DOHH2 (cell line): ENCODE measurements at regions not wholly inside any gene's neighbourhood (a gene's known extent, or its start where the extent isn't known, plus 50 kb on each side); places are given as distances from the start of the nearest gene placed in this dataset.

Source experiments
- H3F3A ChIP-seq: fragments of 200-600 bp; sonication (generic), shearing (Covaris generic); 2 replicates; pipeline ENCODE4 v1.6.0; 2016; ENCODE audit warnings: antibody characterized with exemption, mild to moderate bottlenecking; ENCODE audit not compliant: control insufficient read depth, insufficient read depth
- H3K27ac ChIP-seq: fragments of 200-600 bp; sonication (generic); 2 replicates; pipeline ENCODE4 v1.5.1; 2014; ENCODE audit warnings: low read depth, mild to moderate bottlenecking, low read length, moderate library complexity
- H3K27me3 ChIP-seq: fragments of 200-600 bp; sonication (generic); 2 replicates; pipeline ENCODE4 v1.6.1; 2014; ENCODE audit warnings: mild to moderate bottlenecking, low read length, mixed read lengths; ENCODE audit not compliant: control insufficient read depth
- H3K36me3 ChIP-seq: fragments of 200-600 bp; sonication (generic); 2 replicates; pipeline ENCODE4 v1.6.1; 2014; ENCODE audit warnings: mild to moderate bottlenecking, low read length, moderate library complexity, mixed read lengths; ENCODE audit not compliant: control insufficient read depth
- H3K4me1 ChIP-seq: fragments of 200-600 bp; sonication (generic); 2 replicates; pipeline ENCODE4 v1.6.1; 2014; ENCODE audit warnings: mild to moderate bottlenecking, low read length, mixed read lengths; ENCODE audit not compliant: control insufficient read depth
- H3K4me2 ChIP-seq: fragments of 200-600 bp; sonication (generic); 2 replicates; pipeline ENCODE4 v1.6.0; 2014; ENCODE audit warnings: mild to moderate bottlenecking, low read length, moderate library complexity
- H3K4me3 ChIP-seq: fragments of 200-600 bp; sonication (generic); 2 replicates; pipeline ENCODE4 v1.5.1; 2014; ENCODE audit warnings: mild to moderate bottlenecking, low read length, mixed read lengths
- H3K79me2 ChIP-seq: fragments of 200-600 bp; sonication (generic); 2 replicates; pipeline ENCODE4 v1.6.1; 2014; ENCODE audit warnings: mild to moderate bottlenecking, low read length, mixed read lengths; ENCODE audit not compliant: control insufficient read depth
- H3K9me2 ChIP-seq: fragments of 200-600 bp; sonication (generic); replicated peaks from 2 replicates; pipeline ENCODE4 v1.6.1; 2014; ENCODE audit warnings: mild to moderate bottlenecking, low read length, mixed read lengths; ENCODE audit not compliant: control insufficient read depth
- H3K9me3 ChIP-seq: fragments of 200-600 bp; sonication (generic); 2 replicates; pipeline ENCODE4 v1.6.1; 2014; ENCODE audit warnings: antibody characterized with exemption, low read length, mixed read lengths; ENCODE audit not compliant: control insufficient read depth, insufficient read depth
- H4K20me1 ChIP-seq: fragments of 200-600 bp; sonication (generic); 2 replicates; pipeline ENCODE4 v1.6.0; 2014; ENCODE audit warnings: low read depth, mild to moderate bottlenecking, antibody characterized with exemption, low read length, moderate library complexity; ENCODE audit not compliant: control insufficient read depth, insufficient read depth
- CTCF ChIP-seq: fragments of 200-600 bp; sonication (generic); IDR thresholded peaks from one replicate; pipeline ENCODE4 v1.5.1; 2014; ENCODE audit warnings: antibody characterized with exemption, mild to moderate bottlenecking, low read depth, low read length; ENCODE audit not compliant: poor library complexity, severe bottlenecking
- EZH2phosphoT487 ChIP-seq: fragments of 200-600 bp; sonication (generic); IDR thresholded peaks from 2 replicates; pipeline ENCODE4 v1.6.1; 2017; ENCODE audit warnings: borderline replicate concordance, mild to moderate bottlenecking, antibody characterized with exemption, low read length, moderate library complexity, mixed read lengths

DNA sequence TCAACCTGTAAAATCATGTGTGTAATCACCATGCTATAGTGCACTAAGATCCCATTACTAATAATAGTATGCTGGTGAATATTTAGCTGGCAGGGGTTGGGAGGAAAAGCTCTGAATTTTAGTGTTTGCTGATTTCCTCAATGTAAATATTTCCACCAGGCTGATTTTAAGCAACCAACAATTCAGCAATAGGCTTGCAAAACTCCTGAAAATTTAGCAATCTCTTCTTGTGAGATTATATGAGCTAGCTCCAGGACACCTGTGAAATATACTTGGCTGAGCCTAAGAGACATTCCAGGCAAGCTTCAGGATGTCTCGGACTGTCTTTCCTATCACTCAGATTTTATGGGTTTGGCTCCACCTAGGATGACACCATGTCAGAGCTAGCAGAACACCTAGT is 106.9 kb upstream of the ANO4 start:
- Histone ChIP-seq H3K4me2 (no peak overlapping the region), H3K4me1 (no peaks in the 10 kb centered on the region), H3K79me2 (no peaks in the 10 kb centered on the region), H3F3A (no peaks in the 10 kb centered on the region), H3K9me3 (peaks cover 10% of the 10 kb centered on the region; the same call in 1 of the 2 replicates), H4K20me1 (no peaks in the 10 kb centered on the region), H3K4me3 (no peak overlapping the region), H3K36me3 (no peaks in the 10 kb centered on the region), H3K27me3 (no peaks in the 10 kb centered on the region), H3K9me2 (no peaks in the 10 kb centered on the region), H3K27ac (no peak overlapping the region)
- TF ChIP-seq CTCF (no peak), EZH2phosphoT487 (no peak)

DNA sequence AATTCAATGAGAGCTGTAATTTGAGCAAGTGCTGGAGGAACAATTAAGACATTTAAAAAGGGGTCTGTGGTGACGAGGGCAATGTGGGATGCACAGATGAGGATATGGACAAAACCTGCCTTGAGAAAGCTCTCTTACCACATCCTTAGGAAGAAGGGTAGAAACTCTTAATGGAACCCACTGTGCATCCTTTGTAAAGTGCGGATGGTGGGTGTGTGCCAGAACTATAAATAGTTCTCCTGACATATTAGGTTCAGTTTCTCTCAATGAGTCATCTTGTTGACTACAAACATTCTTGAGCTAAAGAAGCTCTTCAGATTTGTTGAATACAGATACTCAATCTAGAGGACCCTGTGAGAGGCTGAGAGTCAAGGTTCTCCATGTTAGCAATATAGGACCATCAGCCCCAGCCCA is 106.1 kb upstream of the ANO4 start:
- Histone ChIP-seq H3K9me2 (no peaks in the 10 kb centered on the region), H3K4me1 (no peaks in the 10 kb centered on the region), H3K9me3 (peaks cover 10% of the 10 kb centered on the region; the same call in 1 of the 2 replicates), H3K79me2 (no peaks in the 10 kb centered on the region), H3K27ac (no peak overlapping the region), H3K27me3 (no peaks in the 10 kb centered on the region), H3F3A (no peaks in the 10 kb centered on the region), H3K4me3 (no peak overlapping the region), H3K4me2 (no peak overlapping the region), H4K20me1 (no peaks in the 10 kb centered on the region), H3K36me3 (no peaks in the 10 kb centered on the region)
- TF ChIP-seq EZH2phosphoT487 (no peak), CTCF (no peak)

DNA sequence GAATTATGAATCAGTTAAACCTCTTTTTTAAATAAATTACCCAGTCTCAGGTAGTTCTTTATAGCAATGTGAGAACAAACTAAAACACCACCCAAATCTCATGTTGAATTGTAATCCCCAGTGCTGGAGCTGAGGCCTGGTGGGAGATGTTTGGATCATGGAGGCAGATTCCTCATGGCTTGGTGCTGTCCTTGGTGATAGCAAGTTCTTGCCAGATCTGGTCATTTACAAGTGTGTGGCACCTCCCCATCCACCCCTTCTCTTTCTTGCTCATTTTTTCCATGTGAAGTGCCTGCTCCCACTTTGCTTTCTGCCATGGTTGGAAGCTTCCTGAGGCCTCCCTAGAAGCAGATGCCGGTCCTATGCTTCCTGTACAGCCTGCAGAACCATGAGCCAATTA is 102.1 kb upstream of the ANO4 start:
- Histone ChIP-seq H4K20me1 (no peaks in the 10 kb centered on the region), H3K9me2 (no peaks in the 10 kb centered on the region), H3K27me3 (no peaks in the 10 kb centered on the region), H3K4me1 (no peaks in the 10 kb centered on the region), H3K4me2 (no peak overlapping the region), H3K36me3 (no peaks in the 10 kb centered on the region), H3K4me3 (no peak overlapping the region), H3F3A (no peaks in the 10 kb centered on the region), H3K79me2 (no peaks in the 10 kb centered on the region), H3K27ac (no peak overlapping the region), H3K9me3 (no peaks in the 10 kb centered on the region)
- TF ChIP-seq CTCF (no peak), EZH2phosphoT487 (no peak)

DNA sequence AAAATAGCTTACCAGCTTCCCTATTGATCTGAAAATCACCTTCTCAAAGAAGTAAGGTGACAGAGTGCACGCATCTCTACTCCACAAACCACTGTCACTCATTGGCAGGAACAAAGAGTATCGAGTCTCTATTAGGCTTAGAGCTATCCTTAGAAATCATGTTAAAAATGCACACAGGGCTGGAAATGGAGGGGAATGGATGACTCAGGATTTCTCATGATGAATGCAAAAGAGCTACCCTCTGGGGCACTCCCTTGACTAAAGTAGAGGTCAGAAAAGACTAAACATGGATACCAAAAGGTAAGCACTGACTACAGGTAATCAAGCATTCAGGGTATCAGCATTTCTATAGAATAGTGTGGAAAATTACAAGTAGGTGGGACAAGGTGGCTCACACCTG is 96.1 kb upstream of the ANO4 start:
- Histone ChIP-seq H3K9me2 (no peaks in the 10 kb centered on the region), H3K27me3 (no peaks in the 10 kb centered on the region), H3K79me2 (no peaks in the 10 kb centered on the region), H3K4me1 (no peaks in the 10 kb centered on the region), H3F3A (no peaks in the 10 kb centered on the region), H3K9me3 (no peaks in the 10 kb centered on the region), H3K36me3 (no peaks in the 10 kb centered on the region), H3K4me2 (no peak overlapping the region), H3K4me3 (no peak overlapping the region), H3K27ac (no peak overlapping the region), H4K20me1 (no peaks in the 10 kb centered on the region)
- no peak for TF ChIP-seq CTCF
- TF ChIP-seq EZH2phosphoT487 = no peak
